OCI-LY1 (cell line): ENCODE measurements at regions not wholly inside any gene's neighbourhood (a gene's known extent, or its start where the extent isn't known, plus 50 kb on each side); places are given as distances from the start of the nearest gene placed in this dataset.
"Not testable (repeated sequence)": the region's sequence is repeated elsewhere in the genome, so short reads cannot be mapped to it uniquely, and the experiment has no call there.

Experiments used
- CTCF ChIP-seq: fragments of 200-600 bp; sonication (generic), shearing (Covaris generic); IDR thresholded peaks from 2 replicates; pipeline ENCODE4 v1.5.1; 2017; ENCODE audit warnings: mild to moderate bottlenecking, antibody characterized with exemption, low read length, moderate library complexity, mixed read lengths
- EZH2 ChIP-seq: fragments of 200-600 bp; sonication (generic), shearing (Covaris generic); IDR thresholded peaks from 2 replicates; pipeline ENCODE4 v1.8.0; 2017; ENCODE audit warnings: borderline replicate concordance, mixed run types, mild to moderate bottlenecking, antibody characterized with exemption, low read length, moderate library complexity, mixed read lengths

- TF ChIP-seq CTCF, EZH2: not testable (repeated sequence)
Measured at GRCh38 chr17:30631651-30632050, 154.4 kb downstream of the GOSR1 start.
